ENCODE measurements at regions not wholly inside any gene's neighbourhood (a gene's known extent, or its start where the extent isn't known, plus 50 kb on each side); places are given as distances from the start of the nearest gene placed in this dataset.

GRCh38 chr2:196551014-196551413 is 88.5 kb upstream of the CCDC150 start:
- ATAC-seq, result no peak
- CTCF ChIA-PET, result interaction anchor here (1.2 kb wide), 1 partner anchor 9 kb away, joined by 3 read pairs; no protein-coding TSS in a partner anchor
- peaks cover 2% of the 10 kb centered on the region for H3K4me1 Mint-ChIP-seq
- peaks cover 26% of the 10 kb centered on the region for H3K27me3 Mint-ChIP-seq
- no peak for DNase-seq
- H3K36me3 Mint-ChIP-seq, result no peaks in the 10 kb centered on the region
- no peak overlapping the region for H3K4me3 Mint-ChIP-seq
- H3K9me3 Mint-ChIP-seq (ENCODE audit: low read depth), result no peaks in the 10 kb centered on the region
- no peak overlapping the region for H3K27ac Mint-ChIP-seq

GRCh38 chr2:196555161-196555560 is 84.4 kb upstream of the CCDC150 start:
- CTCF ChIA-PET, result no interaction called here
- no peak overlapping the region for H3K27ac Mint-ChIP-seq
- no peaks in the 10 kb centered on the region for H3K36me3 Mint-ChIP-seq
- no peak overlapping the region for H3K4me3 Mint-ChIP-seq
- no peaks in the 10 kb centered on the region for H3K4me1 Mint-ChIP-seq
- ATAC-seq (no peak), DNase-seq (no peak)
- H3K9me3 Mint-ChIP-seq (ENCODE audit: low read depth), result no peaks in the 10 kb centered on the region
- peaks cover 28% of the 10 kb centered on the region for H3K27me3 Mint-ChIP-seq

- Mint-ChIP-seq H3K4me3 (no peak overlapping the region), H3K4me1 (no peaks in the 10 kb centered on the region), H3K27ac (no peak overlapping the region), H3K36me3 (no peaks in the 10 kb centered on the region), H3K9me3 (ENCODE audit: low read depth) (peaks cover 1% of the 10 kb centered on the region), H3K27me3 (peaks cover 28% of the 10 kb centered on the region)
- no peak for ATAC-seq
- CTCF ChIA-PET, result no interaction called here
- DNase-seq, result no peak
Observed at GRCh38 chr2:196555726-196556125, 83.8 kb upstream of the CCDC150 start.

- Mint-ChIP-seq H3K27me3 (peaks cover 31% of the 10 kb centered on the region), H3K9me3 (ENCODE audit: low read depth) (peaks cover 3% of the 10 kb centered on the region), H3K4me1 (no peaks in the 10 kb centered on the region), H3K27ac (no peak overlapping the region), H3K4me3 (no peak overlapping the region), H3K36me3 (no peaks in the 10 kb centered on the region)
- CTCF ChIA-PET, result no interaction called here
- ATAC-seq (no peak), DNase-seq (no peak)
Observed at GRCh38 chr2:196558497-196558896, 81.0 kb upstream of the CCDC150 start.

GRCh38 chr2:196563876-196564275 is 75.6 kb upstream of the CCDC150 start:
- CTCF ChIA-PET, result no interaction called here
- H3K4me1 Mint-ChIP-seq, result peaks cover 3% of the 10 kb centered on the region
- H3K27ac Mint-ChIP-seq, result no peak overlapping the region
- H3K27me3 Mint-ChIP-seq, result peaks cover 44% of the 10 kb centered on the region
- ATAC-seq, result no peak
- H3K9me3 Mint-ChIP-seq (ENCODE audit: low read depth), result peaks cover 3% of the 10 kb centered on the region
- no peaks in the 10 kb centered on the region for H3K36me3 Mint-ChIP-seq
- no peak overlapping the region for H3K4me3 Mint-ChIP-seq
- no peak for DNase-seq

GRCh38 chr2:196565106-196565765 is 74.3 kb upstream of the CCDC150 start:
- CTCF ChIA-PET, result no interaction called here
- H3K9me3 Mint-ChIP-seq (ENCODE audit: low read depth), result peaks cover 3% of the 10 kb centered on the region
- H3K4me1 Mint-ChIP-seq, result peaks cover 3% of the 10 kb centered on the region
- no peak for ATAC-seq
- no peaks in the 10 kb centered on the region for H3K36me3 Mint-ChIP-seq
- H3K27ac Mint-ChIP-seq, result no peak overlapping the region
- no peak overlapping the region for H3K4me3 Mint-ChIP-seq
- H3K27me3 Mint-ChIP-seq, result peaks cover 48% of the 10 kb centered on the region
- DNase-seq, result no peak

GRCh38 chr2:196565982-196566381 is 73.5 kb upstream of the CCDC150 start:
- no peak for DNase-seq
- Mint-ChIP-seq H3K4me1 (peaks cover 3% of the 10 kb centered on the region), H3K27ac (no peak overlapping the region), H3K27me3 (peaks cover 50% of the 10 kb centered on the region), H3K9me3 (ENCODE audit: low read depth) (no peaks in the 10 kb centered on the region), H3K4me3 (no peak overlapping the region), H3K36me3 (no peaks in the 10 kb centered on the region)
- CTCF ChIA-PET, result no interaction called here
- ATAC-seq, result no peak

GRCh38 chr2:196566961-196567666 is 72.4 kb upstream of the CCDC150 start:
- Mint-ChIP-seq H3K4me3 (no peak overlapping the region), H3K27ac (no peak overlapping the region), H3K27me3 (peaks cover 46% of the 10 kb centered on the region), H3K4me1 (peaks cover 3% of the 10 kb centered on the region), H3K36me3 (no peaks in the 10 kb centered on the region), H3K9me3 (ENCODE audit: low read depth) (no peaks in the 10 kb centered on the region)
- CTCF ChIA-PET, result no interaction called here
- DNase-seq (no peak), ATAC-seq (no peak)

- CTCF ChIA-PET, result no interaction called here
- H3K36me3 Mint-ChIP-seq, result no peaks in the 10 kb centered on the region
- ATAC-seq, result no peak
- no peak overlapping the region for H3K4me3 Mint-ChIP-seq
- peak; percentile 45 for DNase-seq
- H3K27me3 Mint-ChIP-seq, result peaks cover 48% of the 10 kb centered on the region
- no peak overlapping the region for H3K27ac Mint-ChIP-seq
- H3K4me1 Mint-ChIP-seq, result peaks cover 3% of the 10 kb centered on the region
- no peaks in the 10 kb centered on the region for H3K9me3 Mint-ChIP-seq (ENCODE audit: low read depth)
Observed at GRCh38 chr2:196568506-196568905, 71.0 kb upstream of the CCDC150 start.

GRCh38 chr2:196584903-196585302 is 54.6 kb upstream of the CCDC150 start:
- peaks cover 1% of the 10 kb centered on the region for H3K36me3 Mint-ChIP-seq
- DNase-seq, result no peak
- H3K9me3 Mint-ChIP-seq (ENCODE audit: low read depth), result peaks cover 4% of the 10 kb centered on the region
- peaks cover 8% of the 10 kb centered on the region for H3K4me1 Mint-ChIP-seq
- H3K27ac Mint-ChIP-seq, result no peak overlapping the region
- no peak for ATAC-seq
- no peak overlapping the region for H3K4me3 Mint-ChIP-seq
- peaks cover 61% of the 10 kb centered on the region for H3K27me3 Mint-ChIP-seq
- CTCF ChIA-PET, result no interaction called here

- ATAC-seq, result peak; percentile 47
- peaks cover 8% of the 10 kb centered on the region for H3K4me1 Mint-ChIP-seq
- no peaks in the 10 kb centered on the region for H3K36me3 Mint-ChIP-seq
- no peak for DNase-seq
- H3K4me3 Mint-ChIP-seq, result no peak overlapping the region
- peaks cover 3% of the 10 kb centered on the region for H3K9me3 Mint-ChIP-seq (ENCODE audit: low read depth)
- CTCF ChIA-PET, result no interaction called here
- H3K27ac Mint-ChIP-seq, result no peak overlapping the region
- peaks cover 67% of the 10 kb centered on the region for H3K27me3 Mint-ChIP-seq
Observed at GRCh38 chr2:196586511-196586991, 53.0 kb upstream of the CCDC150 start.

GRCh38 chr2:196587056-196587455 is 52.5 kb upstream of the CCDC150 start:
- ATAC-seq (no peak), DNase-seq (no peak)
- H3K27me3 Mint-ChIP-seq, result peaks cover 70% of the 10 kb centered on the region
- peaks cover 8% of the 10 kb centered on the region for H3K4me1 Mint-ChIP-seq
- no peak overlapping the region for H3K4me3 Mint-ChIP-seq
- peaks cover 3% of the 10 kb centered on the region for H3K9me3 Mint-ChIP-seq (ENCODE audit: low read depth)
- H3K27ac Mint-ChIP-seq, result no peak overlapping the region
- CTCF ChIA-PET, result no interaction called here
- no peaks in the 10 kb centered on the region for H3K36me3 Mint-ChIP-seq

- Mint-ChIP-seq H3K27me3 (peaks cover 69% of the 10 kb centered on the region), H3K4me3 (no peak overlapping the region), H3K36me3 (no peaks in the 10 kb centered on the region), H3K4me1 (peaks cover 12% of the 10 kb centered on the region), H3K27ac (no peak overlapping the region), H3K9me3 (ENCODE audit: low read depth) (peaks cover 3% of the 10 kb centered on the region)
- DNase-seq (no peak), ATAC-seq (no peak)
- CTCF ChIA-PET, result no interaction called here
Observed at GRCh38 chr2:196587739-196588138, 51.8 kb upstream of the CCDC150 start.

- Mint-ChIP-seq H3K27ac (no peak overlapping the region), H3K36me3 (no peaks in the 10 kb centered on the region), H3K4me1 (peaks cover 16% of the 10 kb centered on the region), H3K4me3 (no peak overlapping the region), H3K27me3 (peaks cover 67% of the 10 kb centered on the region), H3K9me3 (ENCODE audit: low read depth) (peaks cover 3% of the 10 kb centered on the region)
- CTCF ChIA-PET, result no interaction called here
- DNase-seq (no peak), ATAC-seq (no peak)
Observed at GRCh38 chr2:196589419-196589818, 50.1 kb upstream of the CCDC150 start.

Data from activated CD8-positive, alpha-beta memory T cell treated with anti-CD3 and anti-CD28 coated beads, Interleukin-2, amount 10 ng/mL, durations not matched to agents 7 days and 5 days (primary cell).